22Rv1 (cell line): ENCODE measurements at regions not wholly inside any gene's neighbourhood (a gene's known extent, or its start where the extent isn't known, plus 50 kb on each side); places are given as distances from the start of the nearest gene placed in this dataset.

Source experiments
- H3K27ac ChIP-seq: fragments of 450-650 bp; 2 replicates; pipeline ENCODE4 v1.5.1; 2017
- ZFX ChIP-seq: fragments of 450-650 bp; IDR thresholded peaks from 2 replicates; pipeline ENCODE4 v1.6.1; 2017; ENCODE audit warnings: antibody characterized with exemption, borderline replicate concordance
- TF ChIP-seq, protein P1 (sequence below): fragments of 450-650 bp; IDR thresholded peaks from 2 replicates; pipeline ENCODE4 v1.5.1; 2017; ENCODE audit warnings: mild to moderate bottlenecking

DNA sequence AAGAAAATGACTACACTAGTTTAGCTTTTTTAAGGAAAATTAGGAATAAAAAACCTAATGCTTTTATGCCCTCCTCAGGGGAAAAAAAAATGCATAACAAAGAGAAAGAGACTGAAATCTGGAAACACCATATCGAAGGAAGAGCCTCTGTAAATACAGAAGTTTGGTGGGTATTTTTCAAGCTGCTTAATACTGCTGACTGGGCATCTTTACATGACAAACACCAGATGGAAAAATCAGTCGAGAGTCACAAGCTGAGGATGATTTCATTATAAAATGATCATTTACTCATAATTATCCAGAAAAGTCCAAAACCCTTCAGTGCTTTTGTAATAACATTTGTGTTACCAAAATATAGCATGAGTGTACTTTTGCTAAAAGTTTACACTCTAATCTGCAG is 1600.7 kb upstream of the ACVR2A start:
- no peak for TF ChIP-seq ZFX
- TF ChIP-seq, protein P1, sequence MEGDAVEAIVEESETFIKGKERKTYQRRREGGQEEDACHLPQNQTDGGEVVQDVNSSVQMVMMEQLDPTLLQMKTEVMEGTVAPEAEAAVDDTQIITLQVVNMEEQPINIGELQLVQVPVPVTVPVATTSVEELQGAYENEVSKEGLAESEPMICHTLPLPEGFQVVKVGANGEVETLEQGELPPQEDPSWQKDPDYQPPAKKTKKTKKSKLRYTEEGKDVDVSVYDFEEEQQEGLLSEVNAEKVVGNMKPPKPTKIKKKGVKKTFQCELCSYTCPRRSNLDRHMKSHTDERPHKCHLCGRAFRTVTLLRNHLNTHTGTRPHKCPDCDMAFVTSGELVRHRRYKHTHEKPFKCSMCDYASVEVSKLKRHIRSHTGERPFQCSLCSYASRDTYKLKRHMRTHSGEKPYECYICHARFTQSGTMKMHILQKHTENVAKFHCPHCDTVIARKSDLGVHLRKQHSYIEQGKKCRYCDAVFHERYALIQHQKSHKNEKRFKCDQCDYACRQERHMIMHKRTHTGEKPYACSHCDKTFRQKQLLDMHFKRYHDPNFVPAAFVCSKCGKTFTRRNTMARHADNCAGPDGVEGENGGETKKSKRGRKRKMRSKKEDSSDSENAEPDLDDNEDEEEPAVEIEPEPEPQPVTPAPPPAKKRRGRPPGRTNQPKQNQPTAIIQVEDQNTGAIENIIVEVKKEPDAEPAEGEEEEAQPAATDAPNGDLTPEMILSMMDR = no peak
- no peak overlapping the region for H3K27ac ChIP-seq

DNA sequence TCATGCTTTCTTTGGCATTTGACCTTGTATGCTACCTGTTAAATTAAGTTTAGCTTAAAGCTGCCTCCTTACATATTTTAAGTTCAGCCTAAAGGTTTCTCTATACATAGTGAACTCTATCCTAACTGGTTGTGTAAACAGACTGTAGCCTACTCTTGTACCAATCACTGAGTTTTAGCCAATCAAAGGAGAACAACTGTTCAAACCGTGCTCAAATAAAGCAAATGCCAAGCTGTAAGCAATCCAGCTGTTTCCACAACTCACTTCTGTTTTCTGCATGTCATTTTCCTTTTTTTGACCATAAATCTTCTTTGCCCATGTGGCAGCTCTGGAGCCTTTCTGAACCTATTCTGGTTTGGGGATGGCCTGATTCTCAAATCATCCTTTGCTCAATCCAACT is 1603.8 kb upstream of the ACVR2A start:
- TF ChIP-seq ZFX = no peak
- TF ChIP-seq, protein P1 = no peak

DNA sequence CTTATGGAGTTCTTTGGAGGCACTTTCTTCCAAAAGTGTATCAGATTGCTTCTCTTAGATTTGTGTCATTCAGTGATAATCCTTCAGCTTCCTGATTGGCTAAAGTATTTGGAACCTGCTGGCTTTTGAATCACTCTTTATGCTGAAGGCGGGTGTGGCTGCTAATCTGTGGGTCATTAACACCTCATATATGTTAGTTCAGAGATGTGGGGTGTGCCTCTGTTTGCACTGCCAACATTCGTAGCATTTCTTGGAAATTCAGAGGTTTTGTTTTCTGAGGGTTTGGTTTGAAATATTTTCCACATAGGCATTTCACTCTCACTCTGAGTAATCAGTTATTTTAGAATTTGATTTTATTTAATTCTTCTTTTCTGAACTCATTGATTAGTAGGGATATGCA is 1604.4 kb upstream of the ACVR2A start:
- TF ChIP-seq, protein P1 = no peak
- TF ChIP-seq ZFX = no peak
- no peak overlapping the region for H3K27ac ChIP-seq

More for the DNA sequence above, 1603.8 kb upstream of the ACVR2A start:
- no peak overlapping the region for H3K27ac ChIP-seq

DNA sequence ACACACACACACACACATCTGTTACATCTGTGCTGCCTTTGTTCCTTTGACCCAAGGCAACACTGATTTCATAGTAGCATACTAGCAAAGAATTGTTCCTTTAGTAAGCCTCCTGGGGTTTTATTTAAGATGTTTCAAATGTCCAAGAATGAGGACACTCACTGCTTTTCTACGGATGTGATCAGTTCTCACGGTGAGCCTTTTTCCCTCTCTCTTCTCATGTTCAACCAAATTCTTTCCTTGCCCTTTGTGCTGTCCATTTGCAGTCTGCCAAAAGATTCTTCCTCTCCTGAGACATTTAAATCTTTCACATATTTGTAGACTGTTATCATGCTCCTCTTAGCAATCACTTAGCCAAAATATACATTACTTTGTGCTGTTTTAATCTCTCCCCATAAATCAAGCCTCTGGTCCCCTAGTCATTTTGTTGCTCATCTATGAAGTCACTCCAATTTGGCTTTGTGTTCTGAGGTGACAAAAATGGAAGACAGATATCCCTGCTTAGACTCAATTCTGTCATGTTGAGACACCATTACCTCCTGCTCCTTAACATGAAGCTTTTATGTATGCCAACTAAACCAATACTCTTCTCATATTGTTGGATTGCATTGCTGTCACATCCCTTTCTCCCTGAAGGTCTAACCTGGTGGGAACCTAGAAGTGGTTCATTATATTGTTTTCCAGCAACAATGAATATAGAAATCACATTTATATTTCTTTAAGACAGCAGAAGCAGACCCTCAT is 1605.3 kb upstream of the ACVR2A start:
- no peak for TF ChIP-seq ZFX
- TF ChIP-seq, protein P1 = no peak
- H3K27ac ChIP-seq = no peak overlapping the region

DNA sequence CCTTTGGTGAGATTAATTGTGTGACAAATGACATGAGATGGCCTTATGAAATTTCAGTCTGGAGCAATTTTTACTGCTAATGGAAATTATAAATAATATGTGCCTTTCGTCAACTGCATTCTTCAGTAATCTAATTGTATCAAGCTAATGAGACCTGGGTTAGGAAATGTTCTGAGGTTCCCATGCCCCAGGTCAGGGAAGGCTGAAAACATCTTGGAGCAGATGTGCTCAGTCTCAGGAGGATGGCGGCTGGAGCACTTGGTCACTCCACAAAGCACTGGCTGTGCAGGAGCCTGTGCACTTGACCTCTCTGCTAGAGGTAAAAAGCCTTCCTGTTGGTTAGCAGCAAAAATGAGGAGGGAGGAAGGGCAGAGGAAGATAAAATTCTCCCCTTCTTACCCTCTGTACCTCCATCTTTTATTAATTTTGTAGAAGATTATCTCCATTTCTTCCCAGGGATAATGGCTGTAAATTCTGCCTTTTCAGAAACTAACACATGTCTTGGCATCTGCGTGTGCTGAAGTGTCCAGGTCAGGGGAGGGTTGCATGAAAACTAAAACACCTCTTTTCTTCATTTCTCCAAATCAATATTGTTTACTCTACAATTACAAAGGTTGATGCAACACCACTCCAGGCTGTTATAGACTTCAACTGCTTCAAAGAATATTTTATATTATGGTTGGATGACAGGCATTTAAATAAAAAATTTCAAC is 1606.4 kb upstream of the ACVR2A start:
- TF ChIP-seq, protein P1 = no peak
- no peak for TF ChIP-seq ZFX
- H3K27ac ChIP-seq = no peak overlapping the region

DNA sequence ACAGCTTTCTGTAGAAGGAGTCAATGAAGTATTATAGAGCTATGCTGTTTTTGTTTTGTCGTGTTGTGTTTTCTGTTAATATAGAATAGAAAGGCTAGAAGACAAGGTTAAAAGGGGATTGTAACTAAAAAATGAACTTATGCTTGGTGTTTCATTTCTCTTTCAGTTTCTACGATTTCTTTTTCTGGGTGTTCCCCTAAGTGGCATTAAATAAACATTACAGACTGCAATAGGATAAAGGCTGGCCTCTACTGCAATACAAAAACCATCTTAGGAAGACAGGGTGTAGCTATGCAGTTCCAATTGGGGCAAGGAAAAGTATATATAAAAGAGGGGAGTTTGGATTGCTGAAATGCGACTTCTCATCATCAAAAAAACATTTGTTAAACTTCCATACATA is 1609.7 kb upstream of the ACVR2A start:
- no peak for TF ChIP-seq ZFX
- TF ChIP-seq, protein P1 = no peak
- no peak overlapping the region for H3K27ac ChIP-seq
